ENCODE measurements at regions not wholly inside any gene's neighbourhood (a gene's known extent, or its start where the extent isn't known, plus 50 kb on each side); places are given as distances from the start of the nearest gene placed in this dataset.

- no peak for DNase-seq (ENCODE audit: low read depth in 2 of 2)
Observed at GRCh38 chr10:113441686-113442270, 111.1 kb upstream of the HABP2 start.

GRCh38 chr10:113442336-113442735, 110.5 kb upstream of the HABP2 start:
- DNase-seq (ENCODE audit: low read depth in 2 of 2): no peak

DNA sequence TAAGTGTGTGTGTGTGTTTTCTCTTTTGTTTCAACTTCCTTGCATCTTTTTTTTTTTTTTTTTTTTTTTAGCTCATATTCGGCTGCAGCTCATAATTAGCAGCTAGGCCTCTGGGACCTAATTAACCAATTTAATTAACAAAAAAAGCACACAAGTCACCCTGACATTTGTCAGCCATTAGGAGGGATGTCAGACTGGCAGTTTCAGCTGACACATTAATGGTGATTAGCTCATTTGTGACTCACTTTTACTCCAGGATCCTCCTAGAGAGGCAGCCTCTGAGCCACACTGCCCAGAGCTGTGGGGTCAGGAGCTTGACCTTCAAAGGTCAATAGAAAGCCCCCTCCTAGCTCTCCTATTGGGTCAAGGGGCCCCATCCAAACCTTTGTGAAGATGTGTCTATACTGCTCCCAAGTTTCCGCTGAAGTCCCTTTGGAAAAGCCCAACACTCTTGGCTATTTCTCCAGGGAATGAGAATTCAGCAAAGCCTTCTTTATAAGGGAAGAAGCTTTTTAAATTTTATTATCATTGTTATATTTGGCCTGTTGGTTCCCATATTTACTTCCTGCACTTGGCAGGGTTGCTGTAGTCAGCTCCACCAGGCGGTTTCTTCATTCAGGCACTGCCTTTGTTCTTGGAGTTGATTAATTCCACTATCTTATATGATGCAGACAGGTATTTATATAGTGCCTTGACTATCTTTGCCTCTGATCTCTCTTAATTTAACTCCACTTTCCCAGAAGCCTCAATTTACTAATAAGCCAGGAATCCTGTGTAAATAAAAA, 109.5 kb upstream of the HABP2 start:
- no peak for DNase-seq (ENCODE audit: low read depth in 2 of 2)

DNA sequence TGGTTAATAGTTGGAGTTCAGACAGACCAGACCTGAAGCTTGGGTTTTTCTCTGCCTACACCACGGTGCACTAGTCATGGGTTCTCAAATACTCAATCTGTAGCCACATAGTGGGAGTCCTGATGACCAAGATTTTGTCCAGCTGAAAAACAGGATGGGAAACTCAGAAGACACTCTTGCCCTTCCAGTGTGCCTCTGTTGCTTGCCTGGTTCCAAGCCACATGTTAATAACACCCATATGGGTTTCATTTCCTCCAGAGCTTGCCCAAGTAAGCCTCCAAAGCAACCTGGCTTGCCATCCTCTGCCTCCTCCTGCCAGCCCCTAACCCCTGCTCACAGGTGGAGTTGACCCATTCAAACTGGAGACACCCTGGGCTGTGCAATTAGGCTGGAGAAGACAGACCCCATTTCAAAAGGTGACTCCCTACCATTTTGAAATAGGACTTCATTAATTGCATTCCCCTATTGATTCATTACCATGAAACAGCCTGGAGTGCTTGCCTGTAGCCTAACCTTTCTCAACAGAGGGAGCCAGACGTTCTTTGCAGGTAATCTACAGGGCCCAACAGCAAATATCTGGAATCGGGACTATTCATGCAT, 108.0 kb upstream of the HABP2 start:
- no peak for DNase-seq (ENCODE audit: low read depth in 2 of 2)

DNA sequence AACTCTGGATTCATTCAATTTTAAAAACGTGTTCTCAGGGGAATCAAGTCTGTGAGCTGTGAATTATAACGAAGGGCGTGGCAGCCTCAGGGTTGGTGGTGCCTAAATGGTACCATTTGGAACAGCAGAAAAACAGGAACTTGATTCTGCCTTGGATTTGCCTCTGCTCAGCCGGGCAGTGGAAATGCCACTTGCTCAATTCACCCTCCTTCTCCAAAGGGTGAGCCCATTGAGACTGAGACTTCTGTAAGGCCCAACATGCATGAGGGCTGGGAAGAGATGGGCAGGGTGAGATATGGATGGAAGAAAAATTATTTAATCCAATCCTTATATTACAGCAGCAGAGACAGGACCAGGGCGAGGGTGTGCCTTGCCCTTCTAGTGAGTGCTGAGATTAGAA, 107.1 kb upstream of the HABP2 start:
- DNase-seq (ENCODE audit: low read depth in 2 of 2): no peak

DNA sequence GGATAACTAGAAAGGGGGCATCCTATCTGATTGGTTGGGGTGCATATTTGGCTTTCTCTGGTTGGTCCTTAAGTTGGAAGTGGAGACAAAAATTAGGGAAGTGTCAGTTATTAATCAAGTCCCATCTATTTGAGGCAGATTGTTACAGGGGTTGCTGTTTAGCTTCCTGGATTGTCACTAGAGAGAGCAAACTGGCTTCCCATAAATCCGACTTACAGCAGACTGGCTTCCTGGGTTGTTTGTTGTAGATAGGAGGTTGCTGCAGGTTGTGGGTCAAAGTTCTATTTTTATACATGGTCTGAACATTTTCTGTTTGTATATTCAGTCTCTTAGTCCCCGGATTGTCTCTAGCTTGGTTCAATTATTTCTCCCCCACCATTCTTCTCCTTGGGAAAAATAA, 106.1 kb upstream of the HABP2 start:
- no peak for DNase-seq (ENCODE audit: low read depth in 2 of 2)

- DNase-seq (ENCODE audit: low read depth in 2 of 2): no peak
Observed at GRCh38 chr10:113447278-113447677, 105.6 kb upstream of the HABP2 start.

DNA sequence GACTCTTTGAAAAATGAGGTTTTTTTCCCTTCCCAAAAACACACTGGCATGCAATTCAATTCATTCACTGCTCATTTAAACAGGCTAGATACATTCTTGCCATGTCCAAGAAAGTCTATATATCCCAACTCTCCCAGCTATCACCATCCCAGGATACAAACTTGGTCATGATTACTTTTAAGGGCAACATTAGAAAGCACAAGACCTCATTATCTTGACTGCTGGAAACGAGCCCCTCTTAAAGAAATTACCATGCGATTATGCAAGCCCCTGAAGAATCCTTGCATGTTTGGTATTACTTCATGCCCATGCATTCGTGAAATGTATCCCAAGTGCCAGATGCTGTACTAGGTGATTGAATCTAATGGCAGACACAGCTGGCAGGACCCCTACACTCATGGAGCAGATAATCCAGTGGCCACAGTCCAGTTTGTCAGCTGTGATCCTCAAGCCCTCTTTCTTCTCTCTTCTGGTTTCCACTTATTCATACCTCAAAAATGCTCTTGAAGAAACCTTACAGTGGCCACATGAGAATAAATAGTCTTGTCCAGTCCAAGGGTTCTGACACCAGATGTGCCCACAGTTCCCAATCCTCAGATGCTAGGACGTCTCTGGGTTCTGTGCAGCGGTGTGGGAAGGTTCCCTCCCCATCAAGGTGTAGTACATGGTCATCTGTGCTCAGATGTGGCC, 103.7 kb upstream of the HABP2 start:
- DNase-seq (ENCODE audit: low read depth in 2 of 2): no peak

- DNase-seq (ENCODE audit: low read depth in 2 of 2): no peak
Observed at GRCh38 chr10:113450046-113450804, 102.6 kb upstream of the HABP2 start.

DNA sequence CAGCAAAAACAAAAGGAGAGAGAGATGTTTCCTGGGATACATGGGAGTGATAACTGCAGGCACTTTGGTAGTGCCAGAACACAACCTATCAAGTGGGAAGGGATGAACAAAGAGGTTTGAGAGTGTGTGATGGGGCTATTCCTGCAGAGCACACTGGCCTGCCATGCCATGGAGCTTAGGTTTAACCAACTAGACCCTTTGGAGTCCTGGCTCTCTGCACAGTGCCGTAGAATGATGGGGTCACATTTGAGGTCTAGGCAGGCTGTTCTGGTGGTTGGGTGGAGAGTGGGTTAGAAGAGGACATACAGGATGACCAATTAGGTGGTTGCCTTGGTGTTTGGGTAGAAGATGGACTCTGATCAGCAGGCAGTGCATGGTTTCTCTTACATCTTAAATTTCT, 101.9 kb upstream of the HABP2 start:
- DNase-seq (ENCODE audit: low read depth in 2 of 2): no peak

- DNase-seq (ENCODE audit: low read depth in 2 of 2): no peak
Observed at GRCh38 chr10:113452146-113452845, 100.6 kb upstream of the HABP2 start.

DNA sequence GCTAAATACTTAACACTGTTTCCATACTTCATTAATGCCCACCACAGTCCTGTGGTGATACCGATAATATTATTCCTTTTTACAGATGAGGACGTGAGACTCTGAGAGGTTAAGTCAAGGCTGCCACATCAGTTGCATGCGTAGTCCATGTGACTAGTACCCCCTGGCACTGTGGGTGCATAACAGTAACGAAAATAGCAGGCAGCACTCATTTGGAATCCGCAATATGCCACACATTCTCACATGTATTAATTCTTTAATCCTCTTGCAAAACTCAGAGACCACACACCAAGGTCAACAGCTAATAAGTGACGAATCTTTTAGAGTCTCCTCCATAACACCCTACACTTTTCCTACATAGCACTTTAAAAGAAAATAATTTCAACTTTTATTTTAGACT, 99.5 kb upstream of the HABP2 start:
- no peak for DNase-seq (ENCODE audit: low read depth in 2 of 2)

GRCh38 chr10:113454341-113455061, 98.4 kb upstream of the HABP2 start:
- no peak for DNase-seq (ENCODE audit: low read depth in 2 of 2)

GRCh38 chr10:113455947-113456346, 96.9 kb upstream of the HABP2 start:
- DNase-seq (ENCODE audit: low read depth in 2 of 2): no peak

- no peak for DNase-seq (ENCODE audit: low read depth in 2 of 2)
Observed at GRCh38 chr10:113456741-113457140, 96.1 kb upstream of the HABP2 start.

DNA sequence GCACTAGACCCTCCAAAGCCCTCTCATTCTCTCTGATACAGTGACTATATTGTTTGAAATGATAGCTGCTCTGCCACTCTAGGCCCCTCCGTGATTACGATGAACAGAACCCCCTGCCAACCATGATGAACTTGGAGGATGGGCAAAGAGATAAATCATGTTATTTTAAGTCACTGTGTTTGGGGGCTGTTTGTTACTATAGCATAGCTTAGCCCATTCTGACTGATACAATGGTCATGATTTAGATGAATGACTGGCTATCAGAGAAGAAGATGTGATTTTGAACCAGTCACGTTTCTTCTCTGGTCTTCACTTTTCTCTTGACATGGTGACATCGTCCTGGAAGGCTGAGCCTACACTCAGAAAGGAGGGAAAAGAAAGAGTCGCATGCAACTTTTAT, 95.4 kb upstream of the HABP2 start:
- DNase-seq (ENCODE audit: low read depth in 2 of 2): no peak

DNA sequence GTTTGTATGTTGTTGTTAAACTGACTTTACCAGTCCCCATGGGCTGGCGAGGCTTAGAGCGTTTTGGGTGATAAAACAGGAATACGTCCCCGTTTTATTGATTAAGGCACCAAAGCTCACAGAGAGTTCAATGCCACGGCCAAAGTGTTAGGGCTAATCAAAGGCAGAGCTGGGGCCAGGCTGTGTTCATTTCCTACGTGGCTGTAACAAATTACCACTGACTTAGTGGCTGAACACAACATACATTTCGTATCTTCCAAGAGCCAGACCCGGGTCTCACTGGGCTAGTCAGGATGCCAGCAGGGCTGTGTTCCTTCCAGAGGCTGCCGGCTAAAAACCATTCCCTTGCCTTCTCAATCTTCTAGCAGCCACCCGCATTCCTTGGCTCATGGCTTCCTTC, 94.4 kb upstream of the HABP2 start:
- no peak for DNase-seq (ENCODE audit: low read depth in 2 of 2)

GRCh38 chr10:113458944-113459343, 93.9 kb upstream of the HABP2 start:
- DNase-seq (ENCODE audit: low read depth in 2 of 2): no peak

GRCh38 chr10:113459626-113460280, 93.1 kb upstream of the HABP2 start:
- DNase-seq (ENCODE audit: low read depth in 2 of 2): no peak

DNA sequence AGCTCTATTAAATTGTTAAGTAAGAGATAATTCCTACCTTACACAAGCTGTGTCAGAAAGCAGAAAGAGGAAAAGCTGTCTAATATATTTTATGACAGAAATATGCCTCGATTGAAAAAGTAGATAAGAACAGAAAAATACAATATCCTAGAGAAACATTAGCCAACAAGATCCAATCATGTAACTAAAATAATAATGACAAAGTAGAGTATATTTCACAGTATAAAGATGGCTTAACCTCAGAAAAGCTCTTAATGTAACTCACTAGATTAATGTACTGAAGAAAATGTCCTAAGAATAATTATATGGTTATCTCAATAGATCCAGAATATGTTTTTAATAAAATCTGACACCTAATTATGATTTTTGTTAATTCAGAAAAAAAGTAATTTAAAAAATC, 89.8 kb upstream of the HABP2 start:
- DNase-seq (ENCODE audit: low read depth in 2 of 2): no peak

All from stimulated activated CD4-positive, alpha-beta T cell treated with anti-CD3 and anti-CD28 coated beads, Interleukin-1b, Interleukin-23, amount 100 ng/mL, for 1 hour (primary cell).